SK-N-SH (cell line): ENCODE measurements at regions not wholly inside any gene's neighbourhood (a gene's known extent, or its start where the extent isn't known, plus 50 kb on each side); places are given as distances from the start of the nearest gene placed in this dataset.

Experiments
- CTCF ChIA-PET: fragments of 300-600, 350-600 bp; formaldehyde crosslinking; extraction: SDS; loops from one replicate; lab custom pipeline; 2021; lab: Yijun Ruan, JAX
- POLR2A ChIA-PET: fragments of 350-600 bp; sonication (Branson Sonifier 250); formaldehyde crosslinking; extraction: SDS; loops from one replicate; lab custom pipeline; 2020; ENCODE audit warnings: antibody characterized with exemption, inconsistent platforms; lab: Yijun Ruan, JAX
- DNase-seq: peaks from one replicate; pipeline ENCODE4 v3.0.0; 2012
- H2AFZ ChIP-seq: fragments of 200-600 bp; sonication (generic); 2 replicates; pipeline ENCODE4 v1.8.1; 2016; ENCODE audit warnings: antibody characterized with exemption, mild to moderate bottlenecking, low read depth
- H3F3A ChIP-seq: fragments of 200-600 bp; sonication (generic); replicated peaks from 2 replicates; pipeline ENCODE3; 2016; ENCODE audit warnings: antibody characterized with exemption, mild to moderate bottlenecking; ENCODE audit not compliant: insufficient read depth
- H3K27ac ChIP-seq, 2 experiments: fragments of 200-500 bp in 1 of 2; fragments of 200-600 bp in 1 of 2; sonication (Bioruptor generic) in 1 of 2; sonication (generic), shearing (Covaris generic) in 1 of 2; 2 replicates each; pipeline versions ENCODE4 v1.5.1 to v1.6.1; 2014 to 2016; ENCODE audit warnings: low read depth in 2 of 2, inconsistent platforms in 1 of 2, low read length in 1 of 2, mild to moderate bottlenecking in 1 of 2, mixed read lengths in 1 of 2
- H3K27me3 ChIP-seq: fragments of 200-600 bp; sonication (generic), shearing (Covaris generic); 2 replicates; pipeline ENCODE4 v1.6.1; 2016; ENCODE audit warnings: mixed run types; ENCODE audit not compliant: insufficient read depth
- H3K36me3 ChIP-seq, 2 experiments: fragments of 200-500 bp in 1 of 2; fragments of 200-600 bp in 1 of 2; sonication (Bioruptor generic) in 1 of 2; sonication (generic) in 1 of 2; replicated peaks in 1 of 2; 2 replicates each; pipeline versions ENCODE3 to v1.5.1; 2014 to 2016; ENCODE audit warnings: low read length in 1 of 2, mild to moderate bottlenecking in 1 of 2; ENCODE audit not compliant: insufficient read depth in 2 of 2, control insufficient read depth in 1 of 2
- H3K4me1 ChIP-seq, 2 experiments: fragments of 200-500 bp in 1 of 2; fragments of 200-600 bp in 1 of 2; sonication (Bioruptor generic) in 1 of 2; sonication (generic), shearing (Covaris generic) in 1 of 2; 2 replicates each; pipeline versions ENCODE4 v1.5.1 to v1.6.1; 2014 to 2016; ENCODE audit warnings: low read depth in 1 of 2, low read length in 1 of 2, mixed run types in 1 of 2; ENCODE audit not compliant: insufficient read depth in 2 of 2, control insufficient read depth in 1 of 2
- H3K4me2 ChIP-seq: fragments of 200-600 bp; sonication (generic), shearing (Covaris generic); 2 replicates; pipeline ENCODE4 v1.6.1; 2017; ENCODE audit warnings: mixed run types
- H3K4me3 ChIP-seq, 2 experiments: fragments of 200-500 bp in 1 of 2; fragments of 200-600 bp in 1 of 2; sonication (Bioruptor generic) in 1 of 2; sonication (generic), shearing (Covaris generic) in 1 of 2; 2 replicates each; pipeline versions ENCODE4 v1.5.1 to v1.8.1; 2014 to 2016; ENCODE audit warnings: low read depth in 2 of 2, inconsistent platforms in 1 of 2, low read length in 1 of 2, mild to moderate bottlenecking in 1 of 2, mixed read lengths in 1 of 2, moderate library complexity in 1 of 2
- H3K79me2 ChIP-seq: fragments of 200-600 bp; sonication (generic); 2 replicates; pipeline ENCODE4 v1.8.1; 2017; ENCODE audit warnings: mild to moderate bottlenecking; ENCODE audit not compliant: insufficient read depth
- H3K9ac ChIP-seq: fragments of 200-600 bp; sonication (generic); 2 replicates; pipeline ENCODE4 v1.6.1; 2017; ENCODE audit warnings: mixed run types
- H3K9me2 ChIP-seq: fragments of 200-600 bp; sonication (generic); 2 replicates; pipeline ENCODE4 v1.6.1; 2017; ENCODE audit warnings: mixed run types
- H3K9me3 ChIP-seq: fragments of 200-600 bp; sonication (generic); 2 replicates; pipeline ENCODE4 v1.6.1; 2017; ENCODE audit warnings: mixed run types, mild to moderate bottlenecking, moderate library complexity
- H4K20me1 ChIP-seq: fragments of 200-600 bp; sonication (generic); 2 replicates; pipeline ENCODE4 v1.6.1; 2017; ENCODE audit warnings: mild to moderate bottlenecking, mixed run types; ENCODE audit not compliant: insufficient read depth
- CHD2 ChIP-seq: fragments of 150-350 bp; IDR thresholded peaks from 2 replicates; pipeline ENCODE4 v1.6.1; 2018; ENCODE audit warnings: low read length; ENCODE audit not compliant: partially characterized antibody
- CTCF ChIP-seq: fragments of 200-600 bp; sonication (generic); IDR thresholded peaks from 2 replicates; pipeline ENCODE4 v1.6.1; 2017; ENCODE audit warnings: antibody characterized with exemption, mild to moderate bottlenecking, moderate library complexity
- ELF1 ChIP-seq: IDR thresholded peaks from 2 replicates; pipeline ENCODE4 v1.4.0; 2012
- EP300 ChIP-seq, 2 experiments: IDR thresholded peaks; 2 replicates each; pipeline versions ENCODE4 v1.4.0 to v1.6.1; 2012; ENCODE audit warnings: borderline replicate concordance in 1 of 2, low read depth in 1 of 2, low read length in 1 of 2
- GABPA ChIP-seq: IDR thresholded peaks from 2 replicates; pipeline ENCODE4 v1.4.0; 2012; ENCODE audit warnings: low read depth, mild to moderate bottlenecking
- GATA2 ChIP-seq: sonication (generic); formaldehyde crosslinking; IDR thresholded peaks from 2 replicates; pipeline ENCODE4 v1.5.0; 2020; ENCODE audit warnings: mild to moderate bottlenecking, missing genetic modification reagents
- JUND ChIP-seq: IDR thresholded peaks from 2 replicates; pipeline ENCODE4 v1.4.0; 2012
- MEF2A ChIP-seq: IDR thresholded peaks from 2 replicates; pipeline ENCODE4 v1.4.0; 2012; ENCODE audit warnings: low read depth, borderline replicate concordance
- NFIC ChIP-seq: IDR thresholded peaks from 2 replicates; pipeline ENCODE4 v1.4.0; 2012; ENCODE audit warnings: borderline replicate concordance
- NRF1 ChIP-seq: IDR thresholded peaks from 2 replicates; pipeline ENCODE4 v1.6.1; 2012; ENCODE audit warnings: low read depth, mild to moderate bottlenecking, low read length
- PBX3 ChIP-seq: IDR thresholded peaks from 2 replicates; pipeline ENCODE4; 2012
- RAD21 ChIP-seq: IDR thresholded peaks from 2 replicates; pipeline ENCODE4 v1.6.1; 2012; ENCODE audit warnings: mild to moderate bottlenecking, low read length
- RCOR1 ChIP-seq: fragments of 150-350 bp; IDR thresholded peaks from 2 replicates; pipeline ENCODE4 v1.6.1; 2017; ENCODE audit warnings: antibody characterized with exemption, low read length
- RFX5 ChIP-seq: IDR thresholded peaks from 2 replicates; pipeline ENCODE4 v1.6.1; 2012; ENCODE audit warnings: mild to moderate bottlenecking, improper control_type of control experiment, low read length
- RXRA ChIP-seq: IDR thresholded peaks from 2 replicates; pipeline ENCODE4 v1.4.0; 2012; ENCODE audit warnings: low read depth, mild to moderate bottlenecking, borderline replicate concordance
- SIN3A ChIP-seq: IDR thresholded peaks from 2 replicates; pipeline ENCODE4 v1.6.1; 2012; ENCODE audit warnings: low read depth, mild to moderate bottlenecking, low read length, moderate library complexity, borderline replicate concordance
- TAF1 ChIP-seq: IDR thresholded peaks from 2 replicates; pipeline ENCODE4 v1.6.1; 2012; ENCODE audit warnings: low read depth, mild to moderate bottlenecking, low read length, moderate library complexity, borderline replicate concordance
- TEAD4 ChIP-seq: IDR thresholded peaks from 2 replicates; pipeline ENCODE4 v1.4.0; 2012; ENCODE audit warnings: mild to moderate bottlenecking, borderline replicate concordance; ENCODE audit not compliant: insufficient read depth
- YY1 ChIP-seq: IDR thresholded peaks from 2 replicates; pipeline ENCODE4 v1.4.0; 2012; ENCODE audit warnings: low read depth, mild to moderate bottlenecking
- whole genome bisulfite sequencing: methylation state at CpG from one replicate; pipeline ENCODE4 v1.1.6; 2017; ENCODE audit warnings: low lambda C conversion rate; 5-methylcytosine and 5-hydroxymethylcytosine counted together
- TF ChIP-seq, protein P1 (sequence below): fragments of 150-350 bp; IDR thresholded peaks from 2 replicates; pipeline ENCODE4 v1.6.1; 2016; ENCODE audit warnings: mild to moderate bottlenecking, low read depth, low read length
- TF ChIP-seq, protein P2 (sequence below): IDR thresholded peaks from 2 replicates; pipeline ENCODE4 v1.4.0; 2012; ENCODE audit warnings: low read depth

GRCh38 chr4:181656748-181657147 lies 586.5 kb upstream of the TENM3 start:
- H3K4me2 ChIP-seq: no peak overlapping the region
- no peak overlapping the region for H2AFZ ChIP-seq
- TF ChIP-seq PBX3 (no peak), GATA2 (CRISPR knock-in tag) (no peak), GABPA (no peak), RAD21 (no peak), NFIC (no peak)
- ChIA-PET CTCF (interaction anchor here (1.4 kb wide), 1 partner anchor 9 kb away, joined by 4 read pairs; no protein-coding TSS in a partner anchor), POLR2A (no interaction called here)
- H3K4me1 ChIP-seq: no peaks in the 10 kb centered on the region; a peak in 1 of 4 replicates
- no peak for DNase-seq
- peaks cover 8% of the 10 kb centered on the region for H3F3A ChIP-seq
- no peak overlapping the region for H3K27ac ChIP-seq
- no peaks in the 10 kb centered on the region for H3K9me2 ChIP-seq
- H3K27me3 ChIP-seq: no peaks in the 10 kb centered on the region
- H3K9ac ChIP-seq: no peak overlapping the region
- H3K79me2 ChIP-seq: no peaks in the 10 kb centered on the region
- no peaks in the 10 kb centered on the region for H3K36me3 ChIP-seq
- H4K20me1 ChIP-seq: no peaks in the 10 kb centered on the region
- 87% methylated on average over 5 of the region's 5 CpGs for WGBS
- H3K4me3 ChIP-seq: no peak overlapping the region
- no peaks in the 10 kb centered on the region for H3K9me3 ChIP-seq

DNA sequence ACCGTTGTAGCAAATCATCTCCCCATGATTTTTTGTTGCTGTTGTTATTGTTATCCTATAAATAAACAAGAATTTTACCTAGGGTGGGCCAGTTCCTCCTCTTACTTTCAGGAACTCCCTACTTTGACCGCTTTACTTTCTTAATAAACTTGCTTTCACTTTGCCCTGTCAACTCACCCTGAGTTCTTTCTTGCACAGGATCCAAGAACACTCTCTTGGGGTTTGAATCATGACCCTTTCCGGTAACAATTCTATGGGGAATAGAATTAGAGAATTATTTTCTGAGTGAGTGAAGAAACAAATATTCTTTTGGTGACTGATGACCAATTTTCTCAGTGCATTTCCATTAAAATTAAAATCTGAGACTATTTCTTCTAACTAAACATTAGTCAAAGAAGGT lies 584.0 kb upstream of the TENM3 start:
- TF ChIP-seq NRF1 (no peak), JUND (no peak), YY1 (no peak), SIN3A (no peak), MEF2A (no peak), RXRA (no peak), RCOR1 (no peak), GABPA (no peak), TEAD4 (no peak), PBX3 (no peak), RFX5 (no peak), EP300 (IDR thresholded peaks at IDR 0.05; ENCODE audit: borderline replicate concordance in 1 of 2, low read depth in 1 of 2, low read length in 1 of 2) (no peak), ELF1 (no peak), TAF1 (no peak), CHD2 (no peak), CTCF (no peak)
- TF ChIP-seq, protein P1, sequence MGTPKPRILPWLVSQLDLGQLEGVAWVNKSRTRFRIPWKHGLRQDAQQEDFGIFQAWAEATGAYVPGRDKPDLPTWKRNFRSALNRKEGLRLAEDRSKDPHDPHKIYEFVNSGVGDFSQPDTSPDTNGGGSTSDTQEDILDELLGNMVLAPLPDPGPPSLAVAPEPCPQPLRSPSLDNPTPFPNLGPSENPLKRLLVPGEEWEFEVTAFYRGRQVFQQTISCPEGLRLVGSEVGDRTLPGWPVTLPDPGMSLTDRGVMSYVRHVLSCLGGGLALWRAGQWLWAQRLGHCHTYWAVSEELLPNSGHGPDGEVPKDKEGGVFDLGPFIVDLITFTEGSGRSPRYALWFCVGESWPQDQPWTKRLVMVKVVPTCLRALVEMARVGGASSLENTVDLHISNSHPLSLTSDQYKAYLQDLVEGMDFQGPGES: no peak
- TF ChIP-seq, protein P2, sequence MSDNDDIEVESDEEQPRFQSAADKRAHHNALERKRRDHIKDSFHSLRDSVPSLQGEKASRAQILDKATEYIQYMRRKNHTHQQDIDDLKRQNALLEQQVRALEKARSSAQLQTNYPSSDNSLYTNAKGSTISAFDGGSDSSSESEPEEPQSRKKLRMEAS: no peak
- no peak for DNase-seq
- Histone ChIP-seq H3K27ac (no peak overlapping the region), H3K4me3 (no peak overlapping the region), H3K9me3 (no peaks in the 10 kb centered on the region), H2AFZ (no peak overlapping the region), H3K9ac (no peak overlapping the region), H3K79me2 (no peaks in the 10 kb centered on the region), H3K27me3 (no peaks in the 10 kb centered on the region), H3K36me3 (no peaks in the 10 kb centered on the region), H3K4me1 (peaks cover 0 to 8% of the 10 kb centered on the region in 2 experiments; a peak in 2 of 4 replicates), H3K4me2 (no peak overlapping the region), H4K20me1 (no peaks in the 10 kb centered on the region), H3F3A (peaks cover 8% of the 10 kb centered on the region), H3K9me2 (no peaks in the 10 kb centered on the region)
- ChIA-PET POLR2A (no interaction called here), CTCF (no interaction called here)
- 82% methylated on average over 3 of the region's 3 CpGs for WGBS
